GM12872 (cell line): ENCODE measurements at regions not wholly inside any gene's neighbourhood (a gene's known extent, or its start where the extent isn't known, plus 50 kb on each side); places are given as distances from the start of the nearest gene placed in this dataset.

Source experiments
- CTCF ChIP-seq: IDR thresholded peaks from 3 replicates; pipeline ENCODE4 v1.5.1; 2011; ENCODE audit warnings: low read depth, mild to moderate bottlenecking, low read length, moderate library complexity; ENCODE audit not compliant: insufficient read depth

- TF ChIP-seq CTCF, result no peak
Measured at GRCh38 chr2:129233751-129234406, 745.6 kb upstream of the RAB6C start.

DNA sequence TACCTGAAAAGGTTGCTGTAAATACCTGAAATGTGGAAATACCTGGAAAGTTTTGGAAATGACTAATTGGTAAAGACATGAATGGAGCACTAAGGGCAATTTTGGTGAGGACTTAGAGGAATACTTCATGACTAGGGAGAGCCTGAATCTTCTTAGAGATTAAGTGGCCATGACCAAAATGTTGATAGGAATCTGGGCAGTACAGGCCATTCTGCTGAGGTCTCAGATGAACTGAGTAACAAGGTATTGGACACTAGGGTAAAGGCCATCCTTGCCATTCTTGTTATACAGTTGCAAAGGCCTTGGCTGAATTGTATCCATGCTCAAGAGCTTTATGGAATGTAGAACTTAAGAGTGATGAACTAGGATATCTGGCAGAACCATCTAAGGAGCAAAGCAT lies 742.9 kb upstream of the RAB6C start:
- TF ChIP-seq CTCF, result no peak

DNA sequence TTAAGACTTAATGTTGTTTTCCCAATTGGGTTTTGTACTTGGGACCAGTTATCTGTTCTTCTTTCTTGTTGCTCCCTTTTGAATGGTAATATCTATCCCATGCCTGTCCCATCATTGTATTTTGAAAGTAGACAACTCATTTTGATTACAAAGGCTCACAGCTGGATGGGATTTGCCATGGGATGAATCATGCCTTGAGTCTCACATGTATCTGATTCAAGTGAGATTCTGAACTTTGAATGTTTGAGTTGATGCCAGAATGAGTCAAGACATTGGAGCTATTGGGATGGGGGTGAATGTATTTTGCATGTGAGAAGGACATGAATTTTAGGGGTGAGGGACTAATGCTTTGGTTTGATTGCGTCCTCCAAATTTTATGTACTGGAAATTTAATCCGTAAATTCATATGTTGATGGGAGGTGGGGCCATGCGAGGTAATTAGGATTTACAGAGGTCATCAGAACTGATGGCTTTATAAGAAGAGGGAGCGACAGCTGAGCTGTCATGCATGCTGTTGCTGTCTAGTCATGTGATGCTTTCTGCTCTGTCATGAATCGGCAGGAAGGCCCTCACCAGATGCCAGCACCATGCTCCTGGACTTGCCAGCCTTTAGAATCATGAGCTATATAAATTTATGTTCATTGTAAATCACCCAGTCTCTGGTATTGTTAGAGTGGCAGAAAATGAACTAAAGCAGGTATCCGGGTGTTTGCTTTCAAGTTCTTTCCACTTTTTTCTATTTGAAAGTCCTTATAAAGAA lies 741.3 kb upstream of the RAB6C start:
- TF ChIP-seq CTCF, result no peak

DNA sequence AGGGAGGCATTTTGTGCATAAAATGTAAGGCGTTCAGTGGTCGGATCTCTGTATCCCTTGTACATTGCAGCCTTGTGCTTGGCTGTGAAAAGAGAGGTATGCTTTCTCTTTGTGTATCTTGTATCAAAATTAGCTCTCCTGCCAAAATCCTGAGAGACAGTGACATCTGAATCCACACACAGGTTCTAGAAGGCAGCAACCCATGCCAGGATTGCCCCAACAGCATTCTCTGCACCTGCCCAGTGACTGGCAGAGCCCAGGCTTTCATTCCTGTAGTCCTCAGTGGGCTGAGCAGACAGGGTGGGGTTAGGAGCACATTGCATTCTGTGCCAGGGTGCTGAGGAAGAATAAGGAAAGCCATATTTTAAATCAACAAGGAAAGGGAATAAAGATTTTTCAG lies 740.3 kb upstream of the RAB6C start:
- no peak for TF ChIP-seq CTCF

DNA sequence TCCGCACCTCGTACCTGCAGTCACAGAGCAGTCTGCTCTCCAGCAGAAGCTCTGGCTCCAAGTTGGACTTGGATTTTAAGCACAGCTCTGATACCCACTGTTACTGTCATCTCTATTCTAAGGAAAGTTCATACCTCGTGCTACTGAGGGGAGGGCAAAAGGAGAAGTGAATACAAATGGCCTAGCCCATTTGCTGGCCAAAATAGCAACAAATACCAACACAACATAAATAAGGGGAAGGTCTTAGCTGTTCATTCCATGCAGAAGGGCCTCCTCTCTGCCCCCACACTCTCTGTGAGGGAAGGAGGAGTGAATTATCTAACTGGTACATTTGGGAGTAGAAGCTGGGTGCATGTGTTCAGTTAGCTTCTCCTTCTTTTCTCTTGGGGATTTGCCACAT lies 739.4 kb upstream of the RAB6C start:
- TF ChIP-seq CTCF, result no peak

DNA sequence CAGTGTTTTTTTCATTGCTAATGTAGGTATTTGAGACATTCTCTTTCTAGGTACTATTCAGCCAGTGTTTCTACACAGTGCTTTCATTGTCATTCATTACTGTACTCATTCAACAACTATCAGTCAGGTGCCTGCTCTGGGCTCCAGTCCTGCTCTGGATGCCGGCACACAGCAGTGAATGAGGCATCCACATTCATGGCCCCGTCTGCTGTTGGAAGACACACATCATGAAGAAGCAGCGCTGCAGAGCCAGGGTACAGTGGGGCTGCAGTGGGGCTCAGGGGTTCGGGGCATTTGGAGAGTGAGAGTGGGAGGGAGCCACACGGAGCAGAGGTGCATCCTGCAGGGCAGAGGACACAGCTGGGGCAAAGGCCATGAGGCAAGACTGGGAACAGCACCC lies 737.2 kb upstream of the RAB6C start:
- TF ChIP-seq CTCF, result no peak

DNA sequence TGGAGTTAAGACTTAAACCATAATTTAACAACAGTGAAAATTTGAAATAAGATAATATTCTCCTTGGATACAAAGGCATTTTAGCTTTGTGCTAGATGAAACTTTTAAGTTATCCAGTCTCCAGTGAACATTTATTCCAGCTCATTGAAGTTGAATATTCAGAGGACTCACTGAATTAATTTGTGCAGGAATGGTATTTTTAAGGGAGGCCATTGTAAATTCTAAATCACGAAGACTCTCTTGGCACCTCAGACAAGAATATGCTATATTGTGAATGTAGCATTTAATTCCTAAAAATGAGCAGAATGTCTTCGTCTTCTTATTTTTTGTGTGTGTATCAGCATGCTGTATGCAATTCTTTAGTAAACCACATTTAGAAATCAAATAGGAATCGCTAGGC lies 731.7 kb upstream of the RAB6C start:
- TF ChIP-seq CTCF, result no peak
